ENCODE measurements at regions not wholly inside any gene's neighbourhood (a gene's known extent, or its start where the extent isn't known, plus 50 kb on each side); places are given as distances from the start of the nearest gene placed in this dataset.

DNA sequence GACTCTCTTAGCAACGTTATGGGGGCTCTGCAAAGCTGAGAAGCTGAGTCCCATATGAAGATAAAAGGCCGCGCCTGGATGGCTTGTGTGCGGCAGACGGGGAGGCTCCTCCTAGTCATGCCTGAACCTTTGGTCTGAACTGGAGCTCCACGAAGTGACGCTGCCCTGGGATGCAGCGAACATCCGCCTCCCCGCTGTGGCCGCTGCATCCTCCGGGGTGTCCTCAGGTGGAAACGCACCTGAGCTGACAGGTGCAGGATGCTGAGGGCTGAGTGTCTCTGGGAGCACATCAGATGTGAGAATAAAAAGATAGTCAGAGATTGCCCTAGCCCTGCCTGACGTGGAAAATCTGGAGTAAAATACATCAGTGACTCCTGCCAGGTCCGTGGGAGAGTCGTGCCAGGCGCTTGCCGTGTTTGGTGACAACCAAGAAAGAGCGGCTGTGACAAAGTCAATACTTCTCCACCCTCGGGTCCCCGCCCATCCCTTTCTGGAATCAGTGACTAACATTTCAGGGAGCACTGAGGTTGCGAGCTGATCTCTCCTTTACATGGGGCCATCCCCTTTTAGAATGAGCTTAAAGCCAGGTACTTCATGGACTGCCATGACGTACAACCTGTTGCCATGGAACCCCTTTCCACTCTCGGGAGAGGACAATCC, 162.8 kb upstream of the AFDN start:
- TF ChIP-seq CTCF (IDR thresholded peaks at IDR 0.05) = no peak
- TF ChIP-seq POLR2A (IDR thresholded peaks at IDR 0.05) = no peak

Data from adrenal gland (tissue), 5 donors.